ENCODE measurements at regions not wholly inside any gene's neighbourhood (a gene's known extent, or its start where the extent isn't known, plus 50 kb on each side); places are given as distances from the start of the nearest gene placed in this dataset.

GRCh38 chr6:140718021-140718420 is 1343.6 kb upstream of the CITED2 start:
- TF ChIP-seq PYGO2 (tag; IDR thresholded peaks at IDR 0.05) (no peak), CTCF (IDR thresholded peaks at IDR 0.05 in 2 of 3, conservative IDR thresholded peaks at IDR 0.05 in 1 of 3; ENCODE audit: insufficient read depth in 2 of 3, low read depth in 1 of 3, low read length in 3 of 3) (no peak), POLR2A (conservative IDR thresholded peaks at IDR 0.05) (no peak)

Measured in K562 (cell line).